GM12892 (cell line): ENCODE measurements at regions not wholly inside any gene's neighbourhood (a gene's known extent, or its start where the extent isn't known, plus 50 kb on each side); places are given as distances from the start of the nearest gene placed in this dataset.
"Not testable (repeated sequence)": the region's sequence is repeated elsewhere in the genome, so short reads cannot be mapped to it uniquely, and the experiment has no call there.

Experiments used
- POLR2A ChIP-seq: IDR thresholded peaks from 2 replicates; pipeline ENCODE4 v1.6.1; 2011; ENCODE audit warnings: low read depth, low read length, control low read depth
- POLR2AphosphoS5 ChIP-seq: IDR thresholded peaks from 2 replicates; pipeline ENCODE4 v1.6.1; 2011; ENCODE audit warnings: low read depth, low read length, control low read depth

- TF ChIP-seq POLR2AphosphoS5, POLR2A: not testable (repeated sequence)
These were observed 146.6 kb downstream of the TBC1D2B start for GRCh38 chr15:77930907-77931306.
